IMR-90 (cell line): ENCODE measurements at regions not wholly inside any gene's neighbourhood (a gene's known extent, or its start where the extent isn't known, plus 50 kb on each side); places are given as distances from the start of the nearest gene placed in this dataset.

Experiments used
- ATAC-seq: fragments of 200-7000 bp; cut with Tn5 transposase; 2 replicates; pipeline ENCODE4 v1.9.1; 2020; ENCODE audit warnings: low read depth, mild to moderate bottlenecking, moderate library complexity
- BruUV-seq: library from RNA; stranded (reverse); fragments of 400-500 nt; replicated peaks from 2 replicates; lab custom pipeline; 2021; lab: Mats Ljungman, UMichigan
- CTCF ChIA-PET: fragments of 300-600 bp; formaldehyde crosslinking; extraction: SDS; loops from one replicate; lab custom pipeline; 2021; ENCODE audit warnings: antibody characterized with exemption; lab: Yijun Ruan, JAX
- POLR2A ChIA-PET: fragments of 300-600 bp; sonication (Branson Sonifier 250); formaldehyde crosslinking; loops from one replicate; lab custom pipeline; 2022; ENCODE audit warnings: antibody characterized with exemption; ENCODE audit not compliant: unreplicated experiment; lab: Charles Lee
- DNase-seq: peaks from one replicate; pipeline ENCODE4 v3.0.0; 2013
- H2AFZ ChIP-seq: replicated peaks from 2 replicates; pipeline ENCODE3; 2013; ENCODE audit warnings: low read length, mild to moderate bottlenecking; ENCODE audit not compliant: poor library complexity
- H2AK5ac ChIP-seq: 2 replicates; pipeline ENCODE4 v1.6.1; 2013; ENCODE audit warnings: low read depth, low read length, inconsistent platforms
- H2AK9ac ChIP-seq: replicated peaks from 2 replicates; pipeline ENCODE3; 2013; ENCODE audit warnings: mild to moderate bottlenecking, low read depth, low read length, moderate library complexity; ENCODE audit not compliant: poor library complexity
- H2BK120ac ChIP-seq: 2 replicates; pipeline ENCODE4 v1.6.1; 2013; ENCODE audit warnings: low read depth, low read length, inconsistent platforms
- H2BK15ac ChIP-seq: 3 replicates; pipeline ENCODE4 v1.6.1; 2013; ENCODE audit warnings: low read depth, low read length, inconsistent platforms
- H2BK20ac ChIP-seq: 2 replicates; pipeline ENCODE4 v1.6.1; 2013; ENCODE audit warnings: low read depth, mild to moderate bottlenecking, inconsistent platforms, low read length, moderate library complexity
- H2BK5ac ChIP-seq: 2 replicates; pipeline ENCODE4 v1.6.1; 2013; ENCODE audit warnings: mild to moderate bottlenecking, low read depth, low read length, inconsistent platforms; ENCODE audit not compliant: poor library complexity, severe bottlenecking
- H3K14ac ChIP-seq: replicated peaks from 2 replicates; pipeline ENCODE4 v1.6.1; 2013; ENCODE audit warnings: low read depth, low read length, inconsistent platforms
- H3K18ac ChIP-seq: 2 replicates; pipeline ENCODE4 v1.6.1; 2013; ENCODE audit warnings: low read depth, low read length, control low read depth
- H3K23ac ChIP-seq: 2 replicates; pipeline ENCODE4 v1.6.1; 2013; ENCODE audit warnings: low read depth, low read length, inconsistent platforms
- H3K27ac ChIP-seq: 2 replicates; pipeline ENCODE4 v1.5.1; 2013; ENCODE audit warnings: mild to moderate bottlenecking, control low read depth, low read length; ENCODE audit not compliant: insufficient read depth
- H3K27me3 ChIP-seq: 2 replicates; pipeline ENCODE4 v1.6.1; 2013; ENCODE audit warnings: low read length; ENCODE audit not compliant: control insufficient read depth, insufficient read depth
- H3K36me3 ChIP-seq: 2 replicates; pipeline ENCODE4 v1.6.1; 2013; ENCODE audit warnings: low read length, mixed read lengths; ENCODE audit not compliant: control insufficient read depth, insufficient read depth
- H3K4ac ChIP-seq: 2 replicates; pipeline ENCODE4 v1.6.1; 2013; ENCODE audit warnings: low read depth, low read length, inconsistent platforms
- H3K4me1 ChIP-seq: 2 replicates; pipeline ENCODE4 v1.6.1; 2013; ENCODE audit warnings: low read length, mixed read lengths; ENCODE audit not compliant: control insufficient read depth, insufficient read depth
- H3K4me2 ChIP-seq: 2 replicates; pipeline ENCODE4 v1.6.1; 2013; ENCODE audit warnings: low read depth, mild to moderate bottlenecking, control low read depth, low read length, moderate library complexity
- H3K4me3 ChIP-seq: 2 replicates; pipeline ENCODE4 v1.5.1; 2013; ENCODE audit warnings: low read depth, mild to moderate bottlenecking, control low read depth, low read length, moderate library complexity; ENCODE audit not compliant: insufficient read depth
- H3K56ac ChIP-seq: 2 replicates; pipeline ENCODE4 v1.6.1; 2013; ENCODE audit warnings: low read length, inconsistent platforms; ENCODE audit not compliant: insufficient read depth; ENCODE audit errors: extremely low read depth
- H3K79me1 ChIP-seq, 2 experiments: 2 replicates each; pipeline ENCODE4 v1.6.1; 2013; ENCODE audit warnings: low read length in 2 of 2, inconsistent platforms in 1 of 2, low read depth in 1 of 2
- H3K9ac ChIP-seq: 2 replicates; pipeline ENCODE4 v1.6.1; 2013; ENCODE audit warnings: low read depth, low read length, control low read depth
- H3K9me1 ChIP-seq: 2 replicates; pipeline ENCODE4 v1.6.1; 2013; ENCODE audit warnings: low read length, inconsistent platforms; ENCODE audit not compliant: insufficient read depth
- H3K9me3 ChIP-seq: 2 replicates; pipeline ENCODE4 v1.6.1; 2013; ENCODE audit warnings: low read length; ENCODE audit not compliant: control insufficient read depth, insufficient read depth
- H4K20me1 ChIP-seq: 2 replicates; pipeline ENCODE4 v1.6.1; 2013; ENCODE audit warnings: low read length, inconsistent platforms; ENCODE audit not compliant: insufficient read depth
- H4K5ac ChIP-seq: 2 replicates; pipeline ENCODE4 v1.6.1; 2013; ENCODE audit warnings: mild to moderate bottlenecking, low read depth, low read length, control low read depth
- H4K8ac ChIP-seq, 2 experiments: 2 replicates each; pipeline ENCODE4 v1.6.1; 2013; ENCODE audit warnings: low read depth in 2 of 2, low read length in 2 of 2, control low read depth in 1 of 2, inconsistent platforms in 1 of 2
- H4K91ac ChIP-seq: 2 replicates; pipeline ENCODE4 v1.6.1; 2013; ENCODE audit warnings: low read depth, low read length, inconsistent platforms; ENCODE audit not compliant: insufficient read depth
- MAFK ChIP-seq: IDR thresholded peaks from 2 replicates; pipeline ENCODE4 v1.6.1; 2012; ENCODE audit warnings: low read depth, low read length, improper control_type of control experiment
- MXI1 ChIP-seq: IDR thresholded peaks from 2 replicates; pipeline ENCODE4 v1.6.1; 2012; ENCODE audit warnings: low read depth, mild to moderate bottlenecking, low read length, moderate library complexity, borderline replicate concordance
- POLR2A ChIP-seq: IDR thresholded peaks from 2 replicates; pipeline ENCODE4 v1.6.1; 2012; ENCODE audit warnings: mild to moderate bottlenecking, low read depth, low read length
- RAD21 ChIP-seq: IDR thresholded peaks from 2 replicates; pipeline ENCODE4 v1.6.1; 2012; ENCODE audit warnings: low read length, improper control_type of control experiment
- RCOR1 ChIP-seq: IDR thresholded peaks from 2 replicates; pipeline ENCODE4 v1.6.1; 2012; ENCODE audit warnings: mild to moderate bottlenecking, low read length, improper control_type of control experiment; ENCODE audit not compliant: insufficient replicate concordance
- WGBS, 2 experiments: methylation state at CpG; one replicate each; pipeline versions ENCODE4 v1.1.5 to v1.1.7; 2013; ENCODE audit warnings: missing lambda C conversion rate in 2 of 2; ENCODE audit not compliant: insufficient read length in 1 of 2; ENCODE audit errors: extremely low coverage in 2 of 2; 5-methylcytosine and 5-hydroxymethylcytosine counted together
- dilution Hi-C: fragments of 300-500 bp; cut with HindIII; formaldehyde crosslinking; loops from one replicate; pipeline ENCODE4 v1.14.3; 2018; ENCODE audit warnings: low sequenced_read_pairs; ENCODE audit not compliant: unreplicated experiment
- in situ Hi-C: fragments of 300-500 bp; cut with MboI; formaldehyde crosslinking; loops from 3 replicates; pipeline ENCODE4 v1.14.3; 2019; ENCODE audit warnings: low sequenced_read_pairs, inconsistent platforms, mixed read lengths
- intact Hi-C: fragments of 100-400 bp; cut with micrococcal nuclease; formaldehyde crosslinking; loops from 2 replicates; pipeline ENCODE4 v1.10.0; 2022
- TF ChIP-seq, protein P1 (sequence below): conservative IDR thresholded peaks from 2 replicates; pipeline ENCODE4 v1.5.1; 2012; ENCODE audit warnings: mild to moderate bottlenecking, low read depth, low read length, improper control_type of control experiment

DNA sequence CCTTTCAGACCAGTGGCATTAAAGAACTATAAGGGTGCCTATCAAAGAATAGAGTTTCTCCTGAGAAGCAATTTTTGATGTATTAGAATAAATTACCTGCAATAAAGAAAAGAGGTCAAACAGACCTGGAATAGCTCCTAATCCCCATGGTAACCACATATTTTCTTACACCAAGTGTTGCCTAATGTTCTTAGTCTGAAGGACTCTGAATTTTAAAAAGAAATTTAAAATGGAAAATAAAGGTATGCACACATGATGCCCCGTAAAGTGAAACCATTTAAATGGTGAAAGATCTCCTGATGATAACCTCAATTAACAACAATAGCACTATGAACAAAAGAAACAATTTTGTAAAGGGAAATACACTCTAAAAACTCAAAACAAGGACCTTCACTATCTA, 55.1 kb upstream of the LOC128125822 start:
- H3K9me3 ChIP-seq: no peaks in the 10 kb centered on the region
- H3K4me2 ChIP-seq: no peak overlapping the region
- H2BK15ac ChIP-seq: no peak overlapping the region
- H3K4me3 ChIP-seq: no peak overlapping the region
- ChIA-PET POLR2A (no interaction called here), CTCF (no interaction called here)
- no peak overlapping the region for H2AK5ac ChIP-seq
- H3K4ac ChIP-seq: no peak overlapping the region
- no peak overlapping the region for H4K8ac ChIP-seq
- H4K20me1 ChIP-seq: no peaks in the 10 kb centered on the region
- no TSS peak for BruUV-seq
- TF ChIP-seq, protein P1, sequence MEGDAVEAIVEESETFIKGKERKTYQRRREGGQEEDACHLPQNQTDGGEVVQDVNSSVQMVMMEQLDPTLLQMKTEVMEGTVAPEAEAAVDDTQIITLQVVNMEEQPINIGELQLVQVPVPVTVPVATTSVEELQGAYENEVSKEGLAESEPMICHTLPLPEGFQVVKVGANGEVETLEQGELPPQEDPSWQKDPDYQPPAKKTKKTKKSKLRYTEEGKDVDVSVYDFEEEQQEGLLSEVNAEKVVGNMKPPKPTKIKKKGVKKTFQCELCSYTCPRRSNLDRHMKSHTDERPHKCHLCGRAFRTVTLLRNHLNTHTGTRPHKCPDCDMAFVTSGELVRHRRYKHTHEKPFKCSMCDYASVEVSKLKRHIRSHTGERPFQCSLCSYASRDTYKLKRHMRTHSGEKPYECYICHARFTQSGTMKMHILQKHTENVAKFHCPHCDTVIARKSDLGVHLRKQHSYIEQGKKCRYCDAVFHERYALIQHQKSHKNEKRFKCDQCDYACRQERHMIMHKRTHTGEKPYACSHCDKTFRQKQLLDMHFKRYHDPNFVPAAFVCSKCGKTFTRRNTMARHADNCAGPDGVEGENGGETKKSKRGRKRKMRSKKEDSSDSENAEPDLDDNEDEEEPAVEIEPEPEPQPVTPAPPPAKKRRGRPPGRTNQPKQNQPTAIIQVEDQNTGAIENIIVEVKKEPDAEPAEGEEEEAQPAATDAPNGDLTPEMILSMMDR: no peak
- TF ChIP-seq POLR2A (no peak), MXI1 (no peak), RCOR1 (no peak), MAFK (no peak), RAD21 (no peak)
- no peak overlapping the region for H3K27ac ChIP-seq
- DNase-seq (no peak), ATAC-seq (no peak)
- H2AK9ac ChIP-seq: no peak overlapping the region
- no peak overlapping the region for H2AFZ ChIP-seq
- H3K14ac ChIP-seq: no peak overlapping the region
- intact Hi-C loops (no loop called here), dilution Hi-C loops (no loop called here), in situ Hi-C loops (no loop called here)
- no CpG with 5 or more reads among the region's 1 CpG for WGBS, 2 experiments
- no peaks in the 10 kb centered on the region for H3K36me3 ChIP-seq
- H3K9me1 ChIP-seq: no peaks in the 10 kb centered on the region
- no peak overlapping the region for H2BK120ac ChIP-seq
- H3K27me3 ChIP-seq: peaks cover 2% of the 10 kb centered on the region; the same call in 1 of the 2 replicates
- H4K5ac ChIP-seq: no peak overlapping the region
- H3K9ac ChIP-seq: no peak overlapping the region
- no peak overlapping the region for H3K56ac ChIP-seq
- no peak overlapping the region for H4K91ac ChIP-seq
- H3K18ac ChIP-seq: no peak overlapping the region
- no peak overlapping the region for H3K23ac ChIP-seq
- no peak overlapping the region for H2BK5ac ChIP-seq
- no peaks in the 10 kb centered on the region for H3K79me1 ChIP-seq
- no peak overlapping the region for H2BK20ac ChIP-seq
- no peaks in the 10 kb centered on the region for H3K4me1 ChIP-seq
